ENCODE measurements at regions not wholly inside any gene's neighbourhood (a gene's known extent, or its start where the extent isn't known, plus 50 kb on each side); places are given as distances from the start of the nearest gene placed in this dataset.
"Not testable (repeated sequence)": the region's sequence is repeated elsewhere in the genome, so short reads cannot be mapped to it uniquely, and the experiment has no call there.

GRCh38 chr5:74543162-74543995 lies 97.1 kb downstream of the ENC1 start:
- Mint-ChIP-seq H3K4me3 (no peak overlapping the region), H3K27me3 (ENCODE audit: low read depth) (peaks cover 15% of the 10 kb centered on the region), H3K9me3 (no peaks in the 10 kb centered on the region), H3K27ac (no peak overlapping the region), H3K4me1 (ENCODE audit: low read depth) (no peaks in the 10 kb centered on the region), H3K36me3 (ENCODE audit: low read depth) (no peaks in the 10 kb centered on the region)
- DNase-seq (ENCODE audit: low spot score): no peak

GRCh38 chr5:74542482-74542881 lies 98.0 kb downstream of the ENC1 start:
- Mint-ChIP-seq H3K4me1 (ENCODE audit: low read depth) (no peaks in the 10 kb centered on the region), H3K27me3 (ENCODE audit: low read depth) (peaks cover 19% of the 10 kb centered on the region), H3K27ac (no peak overlapping the region), H3K36me3 (ENCODE audit: low read depth) (no peaks in the 10 kb centered on the region), H3K4me3 (no peak overlapping the region), H3K9me3 (no peaks in the 10 kb centered on the region)
- no peak for DNase-seq (ENCODE audit: low spot score)

- no peak overlapping the region for H3K27ac Mint-ChIP-seq
- H3K27me3 Mint-ChIP-seq (ENCODE audit: low read depth): peaks cover 19% of the 10 kb centered on the region
- no peaks in the 10 kb centered on the region for H3K9me3 Mint-ChIP-seq
- no peaks in the 10 kb centered on the region for H3K4me1 Mint-ChIP-seq (ENCODE audit: low read depth)
- H3K4me3 Mint-ChIP-seq: no peak overlapping the region
- H3K36me3 Mint-ChIP-seq (ENCODE audit: low read depth): no peaks in the 10 kb centered on the region
- DNase-seq (ENCODE audit: low spot score): no peak
These were observed 99.1 kb downstream of the ENC1 start for GRCh38 chr5:74541381-74541781.

- no peaks in the 10 kb centered on the region for H3K36me3 Mint-ChIP-seq (ENCODE audit: low read depth)
- DNase-seq (ENCODE audit: low spot score): no peak
- H3K4me3 Mint-ChIP-seq: no peak overlapping the region
- no peaks in the 10 kb centered on the region for H3K4me1 Mint-ChIP-seq (ENCODE audit: low read depth)
- H3K27ac Mint-ChIP-seq: no peak overlapping the region
- no peaks in the 10 kb centered on the region for H3K9me3 Mint-ChIP-seq
- H3K27me3 Mint-ChIP-seq (ENCODE audit: low read depth): peaks cover 19% of the 10 kb centered on the region
These were observed 99.9 kb downstream of the ENC1 start for GRCh38 chr5:74540622-74541021.

- no peaks in the 10 kb centered on the region for H3K36me3 Mint-ChIP-seq (ENCODE audit: low read depth)
- H3K27me3 Mint-ChIP-seq (ENCODE audit: low read depth): peaks cover 19% of the 10 kb centered on the region
- no peak for DNase-seq (ENCODE audit: low spot score)
- no peak overlapping the region for H3K27ac Mint-ChIP-seq
- peaks cover 1% of the 10 kb centered on the region for H3K9me3 Mint-ChIP-seq
- H3K4me1 Mint-ChIP-seq (ENCODE audit: low read depth): no peaks in the 10 kb centered on the region
- no peak overlapping the region for H3K4me3 Mint-ChIP-seq
These were observed 100.5 kb downstream of the ENC1 start for GRCh38 chr5:74539986-74540385.

GRCh38 chr5:74538206-74538661 lies 102.3 kb downstream of the ENC1 start:
- Mint-ChIP-seq H3K27ac (no peak overlapping the region), H3K36me3 (ENCODE audit: low read depth) (no peaks in the 10 kb centered on the region), H3K4me1 (ENCODE audit: low read depth) (no peaks in the 10 kb centered on the region), H3K27me3 (ENCODE audit: low read depth) (peaks cover 12% of the 10 kb centered on the region), H3K4me3 (no peak overlapping the region), H3K9me3 (peaks cover 13% of the 10 kb centered on the region)
- DNase-seq (ENCODE audit: low spot score): no peak

- H3K4me1 Mint-ChIP-seq (ENCODE audit: low read depth): no peaks in the 10 kb centered on the region
These were observed 103.9 kb downstream of the ENC1 start for GRCh38 chr5:74536658-74537057.

GRCh38 chr5:74535926-74536325 lies 104.6 kb downstream of the ENC1 start:
- Mint-ChIP-seq H3K4me3 (no peak overlapping the region), H3K36me3 (ENCODE audit: low read depth) (no peaks in the 10 kb centered on the region), H3K9me3 (peaks cover 17% of the 10 kb centered on the region), H3K4me1 (ENCODE audit: low read depth) (no peaks in the 10 kb centered on the region), H3K27ac (no peak overlapping the region), H3K27me3 (ENCODE audit: low read depth) (peaks cover 3% of the 10 kb centered on the region)
- no peak for DNase-seq (ENCODE audit: low spot score)

More at GRCh38 chr5:74536658-74537057, 103.9 kb downstream of the ENC1 start:
- H3K27me3 Mint-ChIP-seq (ENCODE audit: low read depth): peaks cover 8% of the 10 kb centered on the region
- no peak for DNase-seq (ENCODE audit: low spot score)
- no peak overlapping the region for H3K27ac Mint-ChIP-seq
- H3K9me3 Mint-ChIP-seq: peaks cover 17% of the 10 kb centered on the region
- H3K4me3 Mint-ChIP-seq: no peak overlapping the region
- no peaks in the 10 kb centered on the region for H3K36me3 Mint-ChIP-seq (ENCODE audit: low read depth)

- no peak overlapping the region for H3K27ac Mint-ChIP-seq
- peaks cover 3% of the 10 kb centered on the region for H3K27me3 Mint-ChIP-seq (ENCODE audit: low read depth)
- no peaks in the 10 kb centered on the region for H3K36me3 Mint-ChIP-seq (ENCODE audit: low read depth)
- no peak overlapping the region for H3K4me3 Mint-ChIP-seq
- no peaks in the 10 kb centered on the region for H3K4me1 Mint-ChIP-seq (ENCODE audit: low read depth)
- no peak for DNase-seq (ENCODE audit: low spot score)
- H3K9me3 Mint-ChIP-seq: peaks cover 17% of the 10 kb centered on the region
These were observed 106.0 kb downstream of the ENC1 start for GRCh38 chr5:74534397-74535129.

- no peak for DNase-seq (ENCODE audit: low spot score)
- Mint-ChIP-seq H3K4me1 (ENCODE audit: low read depth) (no peaks in the 10 kb centered on the region), H3K36me3 (ENCODE audit: low read depth) (no peaks in the 10 kb centered on the region), H3K27ac (no peak overlapping the region), H3K9me3 (peaks cover 17% of the 10 kb centered on the region), H3K4me3 (no peak overlapping the region), H3K27me3 (ENCODE audit: low read depth) (no peaks in the 10 kb centered on the region)
These were observed 110.0 kb downstream of the ENC1 start for GRCh38 chr5:74530326-74531050.

- Mint-ChIP-seq H3K4me1 (ENCODE audit: low read depth) (no peaks in the 10 kb centered on the region), H3K27ac (no peak overlapping the region)
These were observed 111.4 kb downstream of the ENC1 start for GRCh38 chr5:74529101-74529500.

GRCh38 chr5:74526111-74526510 lies 114.4 kb downstream of the ENC1 start:
- no peak overlapping the region for H3K4me3 Mint-ChIP-seq
- H3K36me3 Mint-ChIP-seq (ENCODE audit: low read depth): no peaks in the 10 kb centered on the region
- no peak for DNase-seq (ENCODE audit: low spot score)
- H3K27ac Mint-ChIP-seq: no peak overlapping the region
- peaks cover 31% of the 10 kb centered on the region for H3K9me3 Mint-ChIP-seq
- no peaks in the 10 kb centered on the region for H3K4me1 Mint-ChIP-seq (ENCODE audit: low read depth)
- peaks cover 2% of the 10 kb centered on the region for H3K27me3 Mint-ChIP-seq (ENCODE audit: low read depth)

More at GRCh38 chr5:74529101-74529500, 111.4 kb downstream of the ENC1 start:
- Mint-ChIP-seq H3K4me3 (no peak overlapping the region), H3K9me3 (peaks cover 20% of the 10 kb centered on the region), H3K36me3 (ENCODE audit: low read depth) (no peaks in the 10 kb centered on the region), H3K27me3 (ENCODE audit: low read depth) (no peaks in the 10 kb centered on the region)
- no peak for DNase-seq (ENCODE audit: low spot score)

- H3K4me3 Mint-ChIP-seq; H3K27me3 Mint-ChIP-seq (ENCODE audit: low read depth); DNase-seq (ENCODE audit: low spot score); H3K36me3 Mint-ChIP-seq (ENCODE audit: low read depth); H3K27ac Mint-ChIP-seq; H3K4me1 Mint-ChIP-seq (ENCODE audit: low read depth): not testable (repeated sequence)
- H3K9me3 Mint-ChIP-seq: peaks cover 31% of the 10 kb centered on the region
These were observed 115.8 kb downstream of the ENC1 start for GRCh38 chr5:74524767-74525166.

GRCh38 chr5:74523698-74524097 lies 116.8 kb downstream of the ENC1 start:
- H3K27ac Mint-ChIP-seq; H3K27me3 Mint-ChIP-seq (ENCODE audit: low read depth); DNase-seq (ENCODE audit: low spot score); H3K36me3 Mint-ChIP-seq (ENCODE audit: low read depth); H3K4me3 Mint-ChIP-seq; H3K4me1 Mint-ChIP-seq (ENCODE audit: low read depth): not testable (repeated sequence)
- peaks cover 31% of the 10 kb centered on the region for H3K9me3 Mint-ChIP-seq

Data from T-helper 2 cell treated with Interferon-gamma antibody and Interleukin-4, amounts not matched to agents 5 μg/mL and 100 μg/mL, for 36 hours (primary cell).